Glomerular visceral epithelial cell (primary cell): ENCODE measurements at regions not wholly inside any gene's neighbourhood (a gene's known extent, or its start where the extent isn't known, plus 50 kb on each side); places are given as distances from the start of the nearest gene placed in this dataset.
A peak's percentile ranks its signal among the peaks of the same experiment; 100 is the strongest.

Experiments used
- DNase-seq: peaks from one replicate; pipeline ENCODE4 v3.0.0-alpha.2; 2016; ENCODE audit errors: extremely low spot score

DNA sequence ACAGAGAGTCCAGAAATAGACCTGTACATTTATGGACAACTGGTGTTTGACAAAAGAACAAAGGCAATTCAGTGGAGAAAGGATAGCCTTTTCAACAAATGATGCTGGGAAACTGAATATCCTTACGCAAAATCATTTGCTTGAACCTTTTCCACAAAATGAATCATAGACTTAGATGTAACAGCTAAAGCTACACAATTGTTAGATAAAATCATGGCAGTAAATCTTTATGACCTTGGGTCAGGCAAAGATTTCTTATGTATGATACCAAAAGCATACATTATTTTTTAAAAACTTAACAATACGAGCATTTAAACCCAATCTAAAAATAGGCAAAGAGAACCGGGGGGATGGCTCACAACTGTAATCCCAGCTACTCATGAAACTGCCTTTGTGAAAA is 73.5 kb upstream of the DST start:
- DNase-seq, result no peak

DNA sequence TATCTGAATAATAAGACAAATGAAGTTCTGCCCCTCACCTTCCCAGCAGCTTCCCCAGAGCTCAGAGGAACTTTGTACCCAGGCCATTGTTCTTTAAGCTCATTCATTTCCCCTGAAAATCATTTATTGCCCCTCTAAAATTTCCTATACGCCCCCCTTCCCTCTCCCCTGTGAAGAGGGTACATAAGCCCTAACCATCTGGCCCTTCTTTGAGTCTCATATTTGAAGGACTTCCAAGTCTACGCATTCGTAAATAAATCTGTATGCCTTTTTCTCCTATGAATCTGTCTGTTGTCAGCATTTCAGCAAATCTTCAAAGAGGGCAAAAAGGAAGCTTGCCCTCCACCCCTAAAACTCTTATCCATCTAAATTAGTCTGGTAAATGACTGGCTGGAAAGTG is 73.1 kb upstream of the DST start:
- no peak for DNase-seq

DNA sequence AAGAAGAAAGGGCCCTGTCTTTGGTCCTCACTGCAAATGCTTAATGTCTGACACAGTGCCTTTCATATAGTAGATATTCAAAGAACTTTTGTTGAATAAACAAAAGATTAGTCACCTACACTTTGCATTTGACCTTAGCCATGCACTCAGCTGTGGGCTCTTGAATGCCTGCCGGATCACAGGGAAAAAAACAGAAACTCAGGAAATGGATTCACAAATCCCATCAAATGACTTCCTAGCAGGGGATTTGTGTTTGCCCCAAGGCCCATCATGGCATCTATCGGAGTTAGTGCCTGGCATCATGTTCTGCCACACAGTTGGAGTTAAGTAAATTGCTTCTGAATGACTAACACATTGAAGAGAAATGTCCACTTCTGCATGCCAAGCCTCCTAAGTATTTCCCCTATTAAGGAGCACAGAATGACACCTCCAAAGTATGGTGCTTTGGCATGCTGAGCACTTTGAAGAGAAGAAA is 72.3 kb upstream of the DST start:
- DNase-seq, result peak; percentile 84

DNA sequence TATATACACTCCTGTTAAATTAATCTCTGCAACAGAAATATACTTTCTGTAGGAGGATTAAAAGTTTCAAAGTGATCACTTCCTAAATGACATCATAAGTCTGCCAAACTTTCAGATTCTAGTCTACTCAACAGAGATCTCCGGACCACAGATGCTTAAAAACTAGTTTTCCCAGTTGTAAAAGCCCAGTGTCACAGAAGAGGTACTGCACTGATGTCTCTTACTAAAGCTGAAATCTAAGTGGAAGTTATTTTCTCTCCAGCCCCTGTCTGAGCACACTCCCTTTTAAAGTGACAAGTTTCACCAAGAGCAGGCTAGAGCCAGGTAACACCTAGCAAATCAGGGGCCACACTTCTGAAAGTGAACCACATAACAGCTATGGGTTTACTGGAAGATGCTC is 71.6 kb upstream of the DST start:
- DNase-seq, result no peak

DNA sequence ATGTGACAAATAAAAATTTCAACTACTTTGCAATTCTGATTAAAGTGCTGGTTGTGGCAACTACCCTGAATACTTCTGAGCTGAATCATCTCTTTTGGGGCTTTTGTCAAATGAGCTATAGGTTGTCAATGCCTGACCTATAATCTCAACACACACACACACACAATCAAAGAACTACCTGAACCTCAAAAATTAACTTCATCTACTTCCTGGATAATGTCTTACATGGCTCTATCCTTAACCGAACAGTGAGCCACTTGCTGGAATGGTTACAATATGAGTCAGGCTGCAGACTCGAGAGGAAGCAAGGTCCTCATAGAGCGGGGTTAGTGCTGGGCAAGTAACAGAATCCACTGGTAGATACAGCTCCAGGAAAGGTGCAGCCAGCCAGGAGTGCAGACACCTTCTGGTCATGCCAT is 70.6 kb upstream of the DST start:
- DNase-seq, result peak; percentile 87

DNA sequence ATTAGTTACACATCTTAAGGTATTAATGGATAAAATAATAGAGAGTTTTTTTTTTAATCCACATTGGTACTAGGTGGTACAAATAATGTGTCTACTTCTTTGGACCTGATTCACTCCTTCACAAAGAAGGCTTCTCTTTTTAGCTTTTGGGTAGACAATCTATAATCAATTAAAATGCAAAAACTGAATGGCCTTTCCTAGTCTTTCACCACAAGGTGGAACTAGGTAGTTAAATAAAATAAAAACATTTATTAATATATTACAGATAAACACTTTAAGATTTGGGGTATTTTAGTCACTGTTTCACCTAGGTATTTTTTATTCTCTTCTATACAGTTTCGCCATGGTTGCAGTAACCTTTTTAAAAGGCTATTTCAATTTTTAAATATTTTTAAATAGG is 68.3 kb upstream of the DST start:
- DNase-seq, result no peak

DNA sequence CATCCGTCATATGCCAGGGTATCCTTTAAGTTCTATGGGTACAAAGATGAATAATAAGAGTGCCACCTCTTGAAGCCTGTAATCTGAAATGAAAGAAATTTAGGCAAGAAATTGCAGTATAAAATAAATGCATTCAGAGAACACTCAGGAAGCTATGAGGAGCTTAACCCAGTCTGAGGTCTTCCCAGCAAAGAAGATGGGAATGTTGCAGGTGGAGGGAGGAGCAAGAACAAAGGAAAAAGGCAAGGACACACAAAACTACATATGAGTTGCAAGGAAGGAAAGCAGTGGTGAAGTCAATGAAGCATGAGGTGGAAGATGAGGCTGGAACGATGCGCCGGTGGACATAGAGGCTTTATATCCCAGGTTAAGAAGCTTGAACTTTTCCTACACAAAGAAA is 67.0 kb upstream of the DST start:
- no peak for DNase-seq

DNA sequence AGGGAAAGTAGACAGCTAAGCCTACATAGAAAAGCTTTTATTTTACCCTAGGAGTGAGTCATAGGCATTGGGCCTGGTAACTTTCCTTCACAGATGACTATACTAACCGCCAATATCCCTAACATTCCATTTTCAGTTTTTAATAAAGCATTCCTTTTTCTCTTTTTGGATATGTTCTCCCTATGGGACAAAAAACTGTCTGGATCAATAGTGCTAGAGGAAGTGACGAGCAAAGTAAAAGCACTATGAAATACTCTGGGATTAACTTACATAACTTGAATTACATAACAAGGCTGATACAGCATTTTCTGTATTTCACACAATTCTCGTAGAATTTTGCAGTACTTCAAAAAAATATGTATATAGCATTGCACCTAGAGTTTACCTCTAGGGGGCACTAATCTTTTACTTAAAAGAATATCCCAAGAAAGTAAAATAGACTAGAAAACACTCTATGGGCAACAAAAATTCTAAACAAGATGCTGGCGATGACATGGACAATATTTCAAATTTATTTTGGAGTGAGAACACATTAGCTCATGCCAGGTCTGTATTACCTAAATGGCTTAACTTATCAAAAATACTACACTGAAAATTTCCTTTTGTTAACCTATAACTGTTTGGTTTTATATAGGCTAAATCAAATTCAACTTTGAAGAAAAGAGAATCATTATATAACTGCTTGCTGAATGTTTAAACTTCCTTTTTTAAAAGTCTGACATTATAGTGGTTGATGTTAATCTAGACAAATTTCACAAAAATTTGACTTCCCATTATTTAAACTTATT is 66.3 kb upstream of the DST start:
- peak; percentile 69 for DNase-seq

DNA sequence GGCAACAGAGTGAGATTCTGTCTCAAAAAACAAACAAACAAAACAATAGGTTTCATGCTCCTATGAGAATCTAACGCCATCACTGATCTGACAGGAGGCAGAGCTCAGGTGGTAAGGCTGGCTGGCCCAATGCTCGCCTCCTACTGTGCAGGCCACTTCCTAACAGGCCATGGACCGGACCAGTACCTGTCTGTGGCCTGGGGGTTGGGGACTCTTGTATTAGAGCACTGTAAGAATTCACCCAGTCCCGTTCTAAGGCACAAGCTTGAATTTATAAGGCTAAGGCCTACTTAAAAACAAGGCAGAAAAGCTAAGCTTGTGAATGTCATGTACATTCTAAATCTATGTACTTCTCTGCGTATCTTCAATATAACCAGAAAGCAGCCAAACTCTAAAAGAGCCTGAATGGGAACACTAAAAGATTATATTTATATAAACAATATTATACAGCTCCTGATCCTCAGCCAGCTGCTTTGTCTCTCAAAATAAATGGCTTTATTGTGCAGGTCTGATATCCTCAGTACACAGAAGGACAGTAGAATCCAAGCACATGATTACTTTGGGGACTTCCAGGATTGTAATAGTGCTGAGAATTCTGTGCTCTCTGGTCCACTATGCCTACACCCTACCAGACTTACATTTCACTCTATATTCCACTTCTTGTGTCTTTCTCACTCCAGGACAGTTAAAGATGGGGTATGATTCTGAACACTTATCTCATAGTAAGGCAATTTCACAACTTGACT is 64.5 kb upstream of the DST start:
- DNase-seq, result no peak

DNA sequence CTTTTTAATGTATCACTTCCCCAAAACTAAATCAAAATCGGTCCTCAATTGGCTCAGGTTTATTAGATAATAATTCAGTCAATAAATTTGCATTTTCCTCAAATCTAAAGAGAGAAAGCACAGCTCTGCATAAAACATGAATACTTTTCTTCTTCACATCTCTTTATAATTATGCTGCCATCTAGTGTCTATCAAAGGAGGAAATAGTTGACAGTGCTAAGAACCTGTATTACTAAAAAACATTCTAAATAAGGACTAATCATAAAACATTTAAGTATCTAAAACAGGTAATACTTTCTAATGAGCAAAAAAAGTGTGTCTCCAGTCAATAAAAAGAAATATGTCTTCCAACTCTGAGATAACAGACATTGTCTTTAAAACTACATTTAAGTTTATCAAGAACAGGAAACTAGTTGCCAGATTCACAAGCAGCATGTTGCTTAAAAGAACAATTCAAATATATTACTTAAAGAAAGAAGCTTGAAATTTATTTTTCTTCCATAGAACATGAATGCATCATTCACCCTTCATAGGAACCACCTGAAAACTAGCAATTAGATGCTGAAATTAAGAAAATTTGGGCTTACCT is 56.5 kb upstream of the DST start:
- no peak for DNase-seq

DNA sequence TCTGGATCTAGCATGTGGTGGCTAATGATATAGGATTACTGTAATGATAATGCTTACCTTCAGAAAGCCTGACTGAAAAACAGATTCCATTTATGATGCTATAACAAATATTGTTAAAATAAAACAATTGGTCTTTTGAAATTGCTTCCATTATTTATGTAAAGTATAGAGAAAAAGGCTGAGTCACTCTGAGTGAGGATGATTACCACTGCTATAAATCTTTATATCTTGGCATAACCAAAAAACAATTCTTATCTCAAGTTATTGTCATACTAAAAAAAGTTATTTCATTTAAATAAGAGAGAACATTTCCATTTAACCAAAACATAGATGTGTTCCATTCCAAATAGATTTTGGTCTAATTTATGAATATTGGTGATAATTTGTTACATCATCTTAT is 53.0 kb upstream of the DST start:
- DNase-seq, result no peak

DNA sequence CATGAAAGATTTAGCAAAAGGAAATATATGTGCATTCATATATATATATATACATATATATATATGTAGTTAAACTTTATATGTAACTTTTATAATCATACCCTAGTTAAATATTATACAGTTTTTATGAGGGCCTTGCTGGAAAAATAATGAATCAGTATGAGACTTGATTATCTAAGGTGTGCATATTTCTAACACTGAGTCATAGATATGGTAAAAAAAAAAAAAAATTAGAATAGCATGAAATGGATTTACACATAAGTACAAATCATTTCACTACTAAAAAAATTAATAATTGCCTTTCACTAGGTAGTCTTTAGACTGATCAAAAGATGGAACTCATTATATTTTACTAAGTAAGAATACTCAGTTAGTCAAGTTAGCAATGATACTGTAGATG is 51.3 kb upstream of the DST start:
- no peak for DNase-seq

DNA sequence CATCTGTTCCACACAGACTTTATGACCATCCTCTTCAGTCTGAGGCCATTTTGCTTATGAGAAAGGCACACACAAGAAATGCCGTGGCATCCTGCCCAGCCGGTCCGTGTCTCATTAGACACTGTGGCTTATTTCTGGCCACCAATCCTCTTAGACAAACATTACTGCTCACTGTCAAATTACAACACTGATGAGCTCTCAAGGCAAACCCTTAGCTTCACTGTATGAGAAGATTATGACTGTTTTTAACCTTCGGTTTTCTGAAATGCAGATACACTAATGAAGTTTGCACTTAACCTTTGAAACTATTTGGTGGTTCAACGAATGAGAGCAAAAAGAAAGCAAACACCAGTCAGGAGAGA is 50.5 kb upstream of the DST start:
- peak; percentile 94 for DNase-seq

DNA sequence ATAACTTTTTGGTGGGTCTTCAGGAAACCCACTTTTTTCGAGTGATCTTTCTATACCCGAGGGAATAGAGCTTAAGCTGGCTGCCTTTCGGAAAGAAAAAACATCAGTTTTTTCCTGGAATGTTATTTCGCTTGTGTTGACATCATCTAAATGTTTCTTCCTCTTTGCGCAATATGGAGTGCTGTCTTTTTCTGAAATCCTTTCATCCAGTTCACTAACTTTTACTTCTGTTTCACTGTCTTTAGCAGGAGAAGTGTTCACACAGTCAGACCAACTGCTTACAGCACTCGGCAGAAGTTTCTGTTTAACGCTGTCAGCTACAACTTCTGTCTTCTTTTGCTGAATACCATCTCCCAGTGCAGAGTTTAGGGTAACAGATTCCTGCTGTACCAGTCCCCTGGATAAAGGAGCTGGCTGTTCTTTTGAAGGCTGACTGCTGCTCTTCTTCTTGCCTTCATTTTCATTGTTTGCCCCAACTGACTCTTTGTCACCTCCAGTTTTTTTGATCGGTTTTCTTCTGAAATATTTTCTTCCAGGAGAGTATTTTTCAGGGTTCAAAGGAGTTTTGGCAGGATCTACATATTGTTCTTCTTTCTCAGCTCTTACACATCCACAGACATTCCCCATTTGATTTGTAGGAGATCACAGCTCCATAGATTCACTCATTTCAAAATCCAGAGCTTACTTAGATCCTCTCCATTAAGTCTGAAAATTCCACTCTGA is 50.0 kb upstream of the DST start:
- peak; percentile 64 for DNase-seq
